Muscle layer of colon (tissue), 2 donors: ENCODE measurements at regions not wholly inside any gene's neighbourhood (a gene's known extent, or its start where the extent isn't known, plus 50 kb on each side); places are given as distances from the start of the nearest gene placed in this dataset.

ENCODE experiments used
- H3K27ac ChIP-seq: one replicate; pipeline ENCODE4 v1.7.0; 2013; ENCODE audit warnings: low read depth, mild to moderate bottlenecking, low read length, moderate library complexity
- H3K27me3 ChIP-seq, 2 donors: one replicate each; pipeline ENCODE4 v1.7.0; 2013; ENCODE audit warnings: low read length in 2 of 2, mild to moderate bottlenecking in 2 of 2; ENCODE audit not compliant: insufficient read depth in 2 of 2, control insufficient read depth in 1 of 2
- H3K36me3 ChIP-seq: one replicate; pipeline ENCODE4 v1.7.0; 2013; ENCODE audit warnings: mild to moderate bottlenecking, low read length; ENCODE audit not compliant: insufficient read depth
- H3K4me1 ChIP-seq: one replicate; pipeline ENCODE4 v1.7.0; 2013; ENCODE audit warnings: mild to moderate bottlenecking, low read length; ENCODE audit not compliant: insufficient read depth
- H3K4me3 ChIP-seq, 2 donors: one replicate each; pipeline ENCODE4 v1.7.0; 2013; ENCODE audit warnings: low read length in 2 of 2, low read depth in 1 of 2, mild to moderate bottlenecking in 1 of 2, moderate library complexity in 1 of 2
- H3K9ac ChIP-seq: one replicate; pipeline ENCODE4 v1.7.0; 2013; ENCODE audit warnings: low read length
- H3K9me3 ChIP-seq: one replicate; pipeline ENCODE4 v1.7.0; 2013; ENCODE audit warnings: mild to moderate bottlenecking, low read length
- donor health status: abdominal sarcoma.
- donor health status: Adenocarcinoma of cecum.

GRCh38 chr17:33451221-33451620 is 158.1 kb upstream of the ASIC2 start:
- H3K4me3 ChIP-seq, result no peak overlapping the region
- no peaks in the 10 kb centered on the region for H3K36me3 ChIP-seq
- H3K9ac ChIP-seq, result no peak overlapping the region
- no peak overlapping the region for H3K27ac ChIP-seq
- no peaks in the 10 kb centered on the region for H3K4me1 ChIP-seq
- no peaks in the 10 kb centered on the region for H3K27me3 ChIP-seq
- H3K9me3 ChIP-seq, result no peaks in the 10 kb centered on the region

GRCh38 chr17:33457477-33457876 is 164.4 kb upstream of the ASIC2 start:
- H3K9me3 ChIP-seq, result no peaks in the 10 kb centered on the region
- H3K4me1 ChIP-seq, result no peaks in the 10 kb centered on the region
- H3K4me3 ChIP-seq, result no peak overlapping the region
- H3K9ac ChIP-seq, result no peak overlapping the region
- no peaks in the 10 kb centered on the region for H3K27me3 ChIP-seq
- H3K36me3 ChIP-seq, result no peaks in the 10 kb centered on the region
- H3K27ac ChIP-seq, result no peak overlapping the region

GRCh38 chr17:33459078-33459940 is 166.2 kb upstream of the ASIC2 start:
- Histone ChIP-seq H3K9me3 (no peaks in the 10 kb centered on the region), H3K36me3 (no peaks in the 10 kb centered on the region), H3K27ac (no peak overlapping the region), H3K4me3 (no peak overlapping the region), H3K27me3 (no peaks in the 10 kb centered on the region), H3K4me1 (no peaks in the 10 kb centered on the region), H3K9ac (no peak overlapping the region)

- no peak overlapping the region for H3K27ac ChIP-seq
- no peaks in the 10 kb centered on the region for H3K36me3 ChIP-seq
- no peak overlapping the region for H3K9ac ChIP-seq
- no peak overlapping the region for H3K4me3 ChIP-seq
- H3K4me1 ChIP-seq, result no peaks in the 10 kb centered on the region
- H3K27me3 ChIP-seq, result no peaks in the 10 kb centered on the region
- no peaks in the 10 kb centered on the region for H3K9me3 ChIP-seq
Measured at GRCh38 chr17:33460781-33461450, 167.8 kb upstream of the ASIC2 start.

GRCh38 chr17:33463887-33464286 is 170.8 kb upstream of the ASIC2 start:
- Histone ChIP-seq H3K27me3 (no peaks in the 10 kb centered on the region), H3K36me3 (no peaks in the 10 kb centered on the region), H3K9me3 (no peaks in the 10 kb centered on the region), H3K4me1 (no peaks in the 10 kb centered on the region), H3K4me3 (no peak overlapping the region), H3K9ac (no peak overlapping the region), H3K27ac (no peak overlapping the region)

GRCh38 chr17:33464669-33465280 is 171.7 kb upstream of the ASIC2 start:
- Histone ChIP-seq H3K27ac (no peak overlapping the region), H3K27me3 (no peaks in the 10 kb centered on the region), H3K4me1 (peaks cover 7% of the 10 kb centered on the region), H3K9me3 (no peaks in the 10 kb centered on the region), H3K4me3 (no peak overlapping the region), H3K9ac (no peak overlapping the region), H3K36me3 (no peaks in the 10 kb centered on the region)

GRCh38 chr17:33469421-33469820 is 176.3 kb upstream of the ASIC2 start:
- Histone ChIP-seq H3K4me1 (peaks cover 7% of the 10 kb centered on the region), H3K27ac (no peak overlapping the region), H3K9ac (no peak overlapping the region), H3K36me3 (no peaks in the 10 kb centered on the region), H3K27me3 (no peaks in the 10 kb centered on the region), H3K9me3 (no peaks in the 10 kb centered on the region), H3K4me3 (no peak overlapping the region)

GRCh38 chr17:33469911-33470310 is 176.8 kb upstream of the ASIC2 start:
- Histone ChIP-seq H3K9ac (no peak overlapping the region), H3K27me3 (no peaks in the 10 kb centered on the region), H3K36me3 (no peaks in the 10 kb centered on the region), H3K27ac (no peak overlapping the region), H3K4me1 (peaks cover 7% of the 10 kb centered on the region), H3K4me3 (no peak overlapping the region), H3K9me3 (no peaks in the 10 kb centered on the region)

GRCh38 chr17:33473061-33473460 is 180.0 kb upstream of the ASIC2 start:
- Histone ChIP-seq H3K4me3 (no peak overlapping the region), H3K27me3 (no peaks in the 10 kb centered on the region), H3K9ac (no peak overlapping the region), H3K4me1 (peaks cover 7% of the 10 kb centered on the region), H3K27ac (no peak overlapping the region), H3K9me3 (no peaks in the 10 kb centered on the region), H3K36me3 (no peaks in the 10 kb centered on the region)

- H3K4me3 ChIP-seq, result no peak overlapping the region
- no peaks in the 10 kb centered on the region for H3K9me3 ChIP-seq
- H3K9ac ChIP-seq, result no peak overlapping the region
- no peak overlapping the region for H3K27ac ChIP-seq
- peaks cover under 1% of the 10 kb centered on the region for H3K4me1 ChIP-seq
- no peaks in the 10 kb centered on the region for H3K36me3 ChIP-seq
- H3K27me3 ChIP-seq, result no peaks in the 10 kb centered on the region
Measured at GRCh38 chr17:33474789-33475188, 181.7 kb upstream of the ASIC2 start.

GRCh38 chr17:33475594-33475993 is 182.5 kb upstream of the ASIC2 start:
- Histone ChIP-seq H3K9me3 (no peaks in the 10 kb centered on the region), H3K9ac (no peak overlapping the region), H3K4me3 (no peak overlapping the region), H3K27ac (no peak overlapping the region), H3K36me3 (no peaks in the 10 kb centered on the region), H3K27me3 (no peaks in the 10 kb centered on the region), H3K4me1 (no peaks in the 10 kb centered on the region)
